ENCODE measurements at regions not wholly inside any gene's neighbourhood (a gene's known extent, or its start where the extent isn't known, plus 50 kb on each side); places are given as distances from the start of the nearest gene placed in this dataset.

DNA sequence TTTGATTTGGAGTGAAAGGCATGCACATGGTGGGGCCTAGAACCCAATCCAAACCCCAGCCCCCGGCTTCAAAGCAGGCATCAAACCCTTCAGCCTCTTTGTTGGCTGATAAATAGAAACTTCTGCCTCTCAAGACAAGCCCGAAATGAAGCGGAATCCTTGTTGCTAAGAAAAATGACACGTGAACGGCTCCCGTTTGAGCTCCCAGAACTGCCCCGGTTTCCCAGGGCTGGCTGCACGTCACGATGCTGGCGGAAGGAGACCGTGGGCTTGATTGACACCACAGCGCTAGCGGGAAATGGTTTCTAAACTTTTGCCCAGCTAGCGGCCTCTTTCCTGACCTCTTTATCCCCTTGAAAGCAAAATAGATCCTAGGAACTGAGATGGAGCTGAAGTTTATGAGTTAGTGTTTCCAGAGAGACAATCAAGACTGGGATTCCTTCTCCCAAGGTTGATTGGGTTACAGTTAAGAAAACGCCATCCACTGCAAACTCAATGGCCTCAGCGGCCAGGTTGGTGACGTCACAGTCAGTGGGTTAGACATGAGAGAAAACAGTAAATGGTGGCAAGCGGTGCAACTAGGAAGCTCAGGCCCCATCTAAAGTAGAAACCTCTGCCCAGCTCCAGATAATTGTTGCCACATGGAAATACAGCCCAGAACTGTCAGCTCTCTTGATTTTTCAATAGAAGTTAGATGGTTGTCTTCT lies 117.0 kb downstream of the ANKRD60 start:
- Histone ChIP-seq H3K4me1 (peaks cover 0 to 12% (median 9%) of the 10 kb centered on the region in 4 donors), H3K9me3 (no peaks in the 10 kb centered on the region), H3K36me3 (no peaks in the 10 kb centered on the region), H3K27ac (replicated peaks in 1 of 4) (peak overlapping the region in 2 of 4 donors; percentile 23 to 46), H3K4me3 (no peak overlapping the region), H3K27me3 (no peaks in the 10 kb centered on the region)
- DNase-seq (ENCODE audit: extremely low spot score), result peak; percentile 79
- intact Hi-C loops (cut with DNase I), result no loop called here
- TF ChIP-seq, protein P1, sequence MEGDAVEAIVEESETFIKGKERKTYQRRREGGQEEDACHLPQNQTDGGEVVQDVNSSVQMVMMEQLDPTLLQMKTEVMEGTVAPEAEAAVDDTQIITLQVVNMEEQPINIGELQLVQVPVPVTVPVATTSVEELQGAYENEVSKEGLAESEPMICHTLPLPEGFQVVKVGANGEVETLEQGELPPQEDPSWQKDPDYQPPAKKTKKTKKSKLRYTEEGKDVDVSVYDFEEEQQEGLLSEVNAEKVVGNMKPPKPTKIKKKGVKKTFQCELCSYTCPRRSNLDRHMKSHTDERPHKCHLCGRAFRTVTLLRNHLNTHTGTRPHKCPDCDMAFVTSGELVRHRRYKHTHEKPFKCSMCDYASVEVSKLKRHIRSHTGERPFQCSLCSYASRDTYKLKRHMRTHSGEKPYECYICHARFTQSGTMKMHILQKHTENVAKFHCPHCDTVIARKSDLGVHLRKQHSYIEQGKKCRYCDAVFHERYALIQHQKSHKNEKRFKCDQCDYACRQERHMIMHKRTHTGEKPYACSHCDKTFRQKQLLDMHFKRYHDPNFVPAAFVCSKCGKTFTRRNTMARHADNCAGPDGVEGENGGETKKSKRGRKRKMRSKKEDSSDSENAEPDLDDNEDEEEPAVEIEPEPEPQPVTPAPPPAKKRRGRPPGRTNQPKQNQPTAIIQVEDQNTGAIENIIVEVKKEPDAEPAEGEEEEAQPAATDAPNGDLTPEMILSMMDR (IDR thresholded peaks at IDR 0.05), result no peak
- TF ChIP-seq EP300 (IDR thresholded peaks at IDR 0.05) (no peak), POLR2A (IDR thresholded peaks at IDR 0.05; ENCODE audit: low read depth) (no peak), POLR2AphosphoS5 (IDR thresholded peaks at IDR 0.05) (no peak)
- WGBS, result 84% methylated on average over 18 of the region's 18 CpGs

DNA sequence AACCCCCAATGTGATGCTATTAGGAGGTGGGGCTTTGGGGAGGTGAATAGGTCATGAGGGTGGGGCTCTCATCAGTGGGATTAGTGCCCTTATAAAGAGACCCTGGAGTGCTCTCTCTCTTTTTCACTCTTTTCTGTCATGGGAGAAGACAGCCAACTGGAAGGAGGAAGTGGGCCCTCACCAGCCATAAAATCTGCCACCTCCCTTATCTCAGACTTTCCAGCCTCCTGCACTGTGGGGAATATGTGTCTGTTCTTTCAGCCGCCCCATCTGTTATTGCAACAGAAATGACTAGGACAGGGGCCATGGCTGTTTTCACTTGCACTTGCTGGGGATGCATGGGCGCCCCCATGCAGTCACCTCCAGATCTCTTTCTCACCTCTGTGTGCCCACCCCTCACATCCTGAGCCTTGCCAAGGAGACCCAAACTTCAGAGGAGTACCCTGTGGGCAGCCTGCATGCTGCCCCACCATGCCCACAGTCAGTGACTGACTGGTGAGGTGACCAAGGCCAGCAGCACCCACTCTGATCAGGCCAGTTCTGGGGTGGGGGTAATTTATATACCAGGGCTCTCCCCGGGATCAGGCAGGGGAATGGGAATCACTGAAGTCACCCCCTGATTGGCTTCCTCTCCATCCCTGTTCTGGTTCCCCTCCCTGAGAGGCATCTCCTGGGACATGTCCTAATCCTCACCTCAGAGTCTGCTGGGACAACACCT lies 118.4 kb downstream of the ANKRD60 start:
- peak; percentile 83 for DNase-seq (ENCODE audit: extremely low spot score)
- no peak overlapping the region for H3K4me3 ChIP-seq
- H3K36me3 ChIP-seq, result no peaks in the 10 kb centered on the region
- WGBS, result 92% methylated on average over 3 of the region's 3 CpGs
- no peak for TF ChIP-seq EP300 (IDR thresholded peaks at IDR 0.05)
- TF ChIP-seq POLR2AphosphoS5 (IDR thresholded peaks at IDR 0.05), result no peak
- TF ChIP-seq, protein P1 (IDR thresholded peaks at IDR 0.05), result no peak
- TF ChIP-seq POLR2A (IDR thresholded peaks at IDR 0.05; ENCODE audit: low read depth), result no peak
- H3K4me1 ChIP-seq, result peaks cover 0 to 12% (median 9%) of the 10 kb centered on the region in 4 donors
- peaks cover 0 to 6% (median 0%) of the 10 kb centered on the region in 4 donors for H3K9me3 ChIP-seq
- H3K27ac ChIP-seq (replicated peaks in 1 of 4), result no peak overlapping the region
- intact Hi-C loops (cut with DNase I), result no loop called here
- H3K27me3 ChIP-seq, result no peaks in the 10 kb centered on the region

DNA sequence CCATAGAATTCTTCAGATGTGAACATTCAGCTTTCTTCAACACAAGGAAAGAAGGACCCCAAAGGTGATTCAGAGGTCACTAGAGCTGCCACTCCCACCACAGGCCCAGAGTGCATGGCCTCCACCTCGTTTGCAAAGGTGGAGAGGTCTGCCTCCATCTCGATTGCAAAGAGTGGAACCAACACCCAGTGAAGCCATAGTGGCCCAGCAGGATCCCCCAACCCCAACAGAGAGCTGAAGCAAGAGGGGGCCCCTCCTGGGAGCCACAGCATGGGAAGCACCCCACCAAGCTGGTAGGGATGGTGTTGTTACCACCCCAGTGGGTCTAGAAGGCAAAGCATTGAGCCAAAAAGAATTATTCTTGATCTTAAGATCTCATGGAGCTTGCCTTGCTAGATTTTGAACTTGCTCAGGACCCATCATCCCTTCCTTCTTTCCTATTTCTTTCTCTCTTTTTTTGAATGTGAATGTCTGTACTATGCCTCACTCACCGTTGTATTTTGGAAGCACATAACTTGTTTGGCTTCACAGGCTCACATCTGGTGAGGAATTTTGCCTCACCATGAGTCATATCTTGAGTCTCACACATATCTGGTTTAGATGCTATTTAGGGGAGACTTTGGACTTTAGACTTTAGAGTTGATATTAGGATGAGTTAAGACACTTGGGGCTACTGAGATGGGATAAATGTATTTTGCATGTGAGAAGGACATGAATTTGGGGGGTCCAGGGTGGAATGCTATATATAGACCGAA lies 119.2 kb downstream of the ANKRD60 start:
- no peak overlapping the region for H3K27ac ChIP-seq (replicated peaks in 1 of 4)

DNA sequence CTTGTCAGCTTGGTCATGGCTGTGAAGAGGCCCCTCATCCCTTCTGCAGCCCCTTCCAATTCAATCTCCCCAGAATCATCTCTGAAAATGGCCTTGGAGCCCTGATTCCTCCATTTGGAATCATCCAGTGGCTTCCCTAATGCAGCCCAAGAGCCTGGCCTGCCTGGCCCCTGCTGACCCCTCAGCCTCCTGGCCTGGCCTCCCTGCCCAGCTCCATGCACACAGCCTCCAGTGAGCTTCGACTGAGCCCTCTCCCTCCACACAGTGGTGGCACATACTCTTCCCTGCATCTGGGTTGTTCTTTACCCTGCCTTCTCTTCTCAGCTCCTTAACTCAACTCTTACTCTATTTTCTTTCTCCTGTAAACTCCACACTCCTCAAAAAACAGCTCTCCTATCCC lies 120.9 kb downstream of the ANKRD60 start:
- no peak overlapping the region for H3K27ac ChIP-seq (replicated peaks in 1 of 4)
- WGBS, result 81% methylated on average over 1 of the region's 1 CpG
- peak; percentile 79 for DNase-seq (ENCODE audit: extremely low spot score)
- TF ChIP-seq, protein P1 (IDR thresholded peaks at IDR 0.05), result no peak
- TF ChIP-seq POLR2AphosphoS5 (IDR thresholded peaks at IDR 0.05) (no peak), EP300 (IDR thresholded peaks at IDR 0.05) (no peak), POLR2A (IDR thresholded peaks at IDR 0.05; ENCODE audit: low read depth) (no peak)
- no peaks in the 10 kb centered on the region for H3K27me3 ChIP-seq
- peaks cover 0 to 6% (median 0%) of the 10 kb centered on the region in 4 donors for H3K9me3 ChIP-seq
- intact Hi-C loops (cut with DNase I), result no loop called here
- H3K36me3 ChIP-seq, result no peaks in the 10 kb centered on the region
- peaks cover 0 to 13% (median 11%) of the 10 kb centered on the region in 4 donors for H3K4me1 ChIP-seq
- H3K4me3 ChIP-seq, result no peak overlapping the region

More for the DNA sequence above, 119.2 kb downstream of the ANKRD60 start:
- intact Hi-C loops (cut with DNase I), result no loop called here
- TF ChIP-seq, protein P1 (IDR thresholded peaks at IDR 0.05), result no peak
- TF ChIP-seq EP300 (IDR thresholded peaks at IDR 0.05) (no peak), POLR2A (IDR thresholded peaks at IDR 0.05; ENCODE audit: low read depth) (no peak), POLR2AphosphoS5 (IDR thresholded peaks at IDR 0.05) (no peak)
- no peaks in the 10 kb centered on the region for H3K36me3 ChIP-seq
- peaks cover 0 to 12% (median 9%) of the 10 kb centered on the region in 4 donors for H3K4me1 ChIP-seq
- H3K4me3 ChIP-seq, result no peak overlapping the region
- WGBS, result 85% methylated on average over 4 of the region's 4 CpGs
- H3K9me3 ChIP-seq, result peaks cover 0 to 6% (median 0%) of the 10 kb centered on the region in 4 donors
- no peaks in the 10 kb centered on the region for H3K27me3 ChIP-seq
- DNase-seq (ENCODE audit: extremely low spot score), result peak; percentile 78
